ENCODE measurements at regions not wholly inside any gene's neighbourhood (a gene's known extent, or its start where the extent isn't known, plus 50 kb on each side); places are given as distances from the start of the nearest gene placed in this dataset.

DNA sequence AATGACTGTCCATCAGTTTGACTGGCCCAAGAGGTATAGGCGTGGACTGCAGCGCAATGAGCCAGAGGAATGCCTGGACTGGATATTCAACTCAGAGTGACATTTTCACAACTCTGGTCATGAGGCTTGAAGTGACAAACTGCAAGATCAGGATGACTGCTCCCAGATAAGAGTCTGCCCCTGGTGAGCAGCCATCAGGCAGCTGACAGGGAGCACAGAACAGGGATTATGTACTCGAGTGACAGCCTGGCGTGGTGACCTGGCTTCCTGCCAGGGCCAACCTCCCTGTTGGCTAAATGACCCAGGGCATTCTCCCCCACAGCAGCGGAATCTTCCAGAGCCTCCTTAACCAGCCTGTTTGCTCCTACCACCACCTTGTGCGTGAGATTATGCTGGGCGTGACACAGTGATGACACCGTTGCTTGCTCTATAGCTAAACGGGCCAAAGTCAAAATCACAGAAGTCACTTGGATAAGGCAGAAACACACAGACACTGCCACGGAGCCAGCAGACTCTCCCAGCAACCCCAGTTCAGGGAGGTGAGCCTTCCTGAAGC lies 209.1 kb upstream of the JARID2 start:
- H3K9me3 ChIP-seq (ENCODE audit: control insufficient read depth in 3 of 3, low read length in 3 of 3) = no peaks in the 10 kb centered on the region
- H3K4me1 ChIP-seq (ENCODE audit: control insufficient read depth in 3 of 3, insufficient read depth in 3 of 3, low read length in 3 of 3) = peaks cover 4 to 8% (median 7%) of the 10 kb centered on the region in 3 donors
- H3K36me3 ChIP-seq (ENCODE audit: control insufficient read depth in 3 of 3, insufficient read depth in 3 of 3, low read length in 3 of 3) = no peaks in the 10 kb centered on the region
- peak overlapping the region in 2 of 3 donors; percentile 15 to 58 for H3K4me3 ChIP-seq (ENCODE audit: low read length in 3 of 3)
- H3K27me3 ChIP-seq (ENCODE audit: control insufficient read depth in 3 of 3, insufficient read depth in 3 of 3, low read length in 3 of 3) = no peaks in the 10 kb centered on the region
- peak overlapping the region; percentile 36 to 81 (median 67) for H3K9ac ChIP-seq (ENCODE audit: low read depth in 1 of 3, low read length in 3 of 3)
- H3K27ac ChIP-seq (ENCODE audit: low read depth, low read length) = peak overlapping the region; percentile 72

DNA sequence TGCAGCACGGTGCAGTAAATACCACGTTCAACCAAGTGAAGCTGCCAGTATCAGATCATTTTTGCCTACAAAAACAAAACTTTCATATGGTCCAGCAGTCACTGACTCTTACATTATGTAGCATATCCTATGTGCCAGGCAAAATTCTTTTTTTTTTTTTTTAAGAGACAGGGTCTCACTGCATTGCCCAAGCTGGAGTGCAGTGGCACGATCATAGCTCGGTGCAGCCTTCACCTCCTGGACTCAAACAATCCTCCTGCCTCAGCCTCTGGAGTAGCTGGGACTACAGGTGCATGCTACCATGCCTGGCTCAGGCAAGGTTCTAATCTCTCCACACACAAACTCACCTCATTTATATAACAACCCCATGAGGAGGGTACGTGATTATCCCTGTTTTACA lies 208.6 kb upstream of the JARID2 start:
- Histone ChIP-seq H3K4me1 (ENCODE audit: control insufficient read depth in 3 of 3, insufficient read depth in 3 of 3, low read length in 3 of 3) (peaks cover 4 to 8% (median 7%) of the 10 kb centered on the region in 3 donors), H3K9ac (ENCODE audit: low read depth in 1 of 3, low read length in 3 of 3) (peak overlapping the region in 2 of 3 donors; percentile 67 to 81), H3K27me3 (ENCODE audit: control insufficient read depth in 3 of 3, insufficient read depth in 3 of 3, low read length in 3 of 3) (no peaks in the 10 kb centered on the region), H3K36me3 (ENCODE audit: control insufficient read depth in 3 of 3, insufficient read depth in 3 of 3, low read length in 3 of 3) (no peaks in the 10 kb centered on the region), H3K27ac (ENCODE audit: low read depth, low read length) (peak overlapping the region; percentile 72), H3K4me3 (ENCODE audit: low read length in 3 of 3) (peak overlapping the region in 2 of 3 donors; percentile 15 to 58), H3K9me3 (ENCODE audit: control insufficient read depth in 3 of 3, low read length in 3 of 3) (no peaks in the 10 kb centered on the region)

- no peak overlapping the region for H3K9ac ChIP-seq (ENCODE audit: low read depth in 1 of 3, low read length in 3 of 3)
- H3K27me3 ChIP-seq (ENCODE audit: control insufficient read depth in 3 of 3, insufficient read depth in 3 of 3, low read length in 3 of 3) = no peaks in the 10 kb centered on the region
- no peak overlapping the region for H3K4me3 ChIP-seq (ENCODE audit: low read length in 3 of 3)
- H3K4me1 ChIP-seq (ENCODE audit: control insufficient read depth in 3 of 3, insufficient read depth in 3 of 3, low read length in 3 of 3) = peaks cover 4 to 8% (median 7%) of the 10 kb centered on the region in 3 donors
- H3K27ac ChIP-seq (ENCODE audit: low read depth, low read length) = no peak overlapping the region
- H3K9me3 ChIP-seq (ENCODE audit: control insufficient read depth in 3 of 3, low read length in 3 of 3) = no peaks in the 10 kb centered on the region
- no peaks in the 10 kb centered on the region for H3K36me3 ChIP-seq (ENCODE audit: control insufficient read depth in 3 of 3, insufficient read depth in 3 of 3, low read length in 3 of 3)
These were observed 207.7 kb upstream of the JARID2 start for GRCh38 chr6:15038013-15038791.

- Histone ChIP-seq H3K4me3 (ENCODE audit: low read length in 3 of 3) (no peak overlapping the region), H3K27me3 (ENCODE audit: control insufficient read depth in 3 of 3, insufficient read depth in 3 of 3, low read length in 3 of 3) (no peaks in the 10 kb centered on the region), H3K4me1 (ENCODE audit: control insufficient read depth in 3 of 3, insufficient read depth in 3 of 3, low read length in 3 of 3) (peaks cover 4 to 8% (median 7%) of the 10 kb centered on the region in 3 donors), H3K9me3 (ENCODE audit: control insufficient read depth in 3 of 3, low read length in 3 of 3) (no peaks in the 10 kb centered on the region), H3K36me3 (ENCODE audit: control insufficient read depth in 3 of 3, insufficient read depth in 3 of 3, low read length in 3 of 3) (no peaks in the 10 kb centered on the region), H3K9ac (ENCODE audit: low read depth in 1 of 3, low read length in 3 of 3) (no peak overlapping the region), H3K27ac (ENCODE audit: low read depth, low read length) (no peak overlapping the region)
These were observed 206.7 kb upstream of the JARID2 start for GRCh38 chr6:15039136-15039535.

- Histone ChIP-seq H3K27ac (ENCODE audit: low read depth, low read length) (no peak overlapping the region), H3K9me3 (ENCODE audit: control insufficient read depth in 3 of 3, low read length in 3 of 3) (no peaks in the 10 kb centered on the region), H3K4me3 (ENCODE audit: low read length in 3 of 3) (no peak overlapping the region), H3K27me3 (ENCODE audit: control insufficient read depth in 3 of 3, insufficient read depth in 3 of 3, low read length in 3 of 3) (no peaks in the 10 kb centered on the region), H3K4me1 (ENCODE audit: control insufficient read depth in 3 of 3, insufficient read depth in 3 of 3, low read length in 3 of 3) (no peaks in the 10 kb centered on the region), H3K9ac (ENCODE audit: low read depth in 1 of 3, low read length in 3 of 3) (no peak overlapping the region), H3K36me3 (ENCODE audit: control insufficient read depth in 3 of 3, insufficient read depth in 3 of 3, low read length in 3 of 3) (no peaks in the 10 kb centered on the region)
These were observed 202.9 kb upstream of the JARID2 start for GRCh38 chr6:15042938-15043337.

- Histone ChIP-seq H3K4me1 (ENCODE audit: control insufficient read depth in 3 of 3, insufficient read depth in 3 of 3, low read length in 3 of 3) (no peaks in the 10 kb centered on the region), H3K36me3 (ENCODE audit: control insufficient read depth in 3 of 3, insufficient read depth in 3 of 3, low read length in 3 of 3) (no peaks in the 10 kb centered on the region), H3K9me3 (ENCODE audit: control insufficient read depth in 3 of 3, low read length in 3 of 3) (no peaks in the 10 kb centered on the region), H3K4me3 (ENCODE audit: low read length in 3 of 3) (no peak overlapping the region), H3K9ac (ENCODE audit: low read depth in 1 of 3, low read length in 3 of 3) (no peak overlapping the region), H3K27ac (ENCODE audit: low read depth, low read length) (no peak overlapping the region), H3K27me3 (ENCODE audit: control insufficient read depth in 3 of 3, insufficient read depth in 3 of 3, low read length in 3 of 3) (no peaks in the 10 kb centered on the region)
These were observed 201.6 kb upstream of the JARID2 start for GRCh38 chr6:15044146-15044882.

- no peaks in the 10 kb centered on the region for H3K27me3 ChIP-seq (ENCODE audit: control insufficient read depth in 3 of 3, insufficient read depth in 3 of 3, low read length in 3 of 3)
- H3K4me3 ChIP-seq (ENCODE audit: low read length in 3 of 3) = no peak overlapping the region
- no peak overlapping the region for H3K27ac ChIP-seq (ENCODE audit: low read depth, low read length)
- no peaks in the 10 kb centered on the region for H3K36me3 ChIP-seq (ENCODE audit: control insufficient read depth in 3 of 3, insufficient read depth in 3 of 3, low read length in 3 of 3)
- no peaks in the 10 kb centered on the region for H3K9me3 ChIP-seq (ENCODE audit: control insufficient read depth in 3 of 3, low read length in 3 of 3)
- H3K4me1 ChIP-seq (ENCODE audit: control insufficient read depth in 3 of 3, insufficient read depth in 3 of 3, low read length in 3 of 3) = no peaks in the 10 kb centered on the region
- H3K9ac ChIP-seq (ENCODE audit: low read depth in 1 of 3, low read length in 3 of 3) = no peak overlapping the region
These were observed 200.9 kb upstream of the JARID2 start for GRCh38 chr6:15044948-15045347.

- H3K9ac ChIP-seq (ENCODE audit: low read depth in 1 of 3, low read length in 3 of 3) = no peak overlapping the region
- H3K27me3 ChIP-seq (ENCODE audit: control insufficient read depth in 3 of 3, insufficient read depth in 3 of 3, low read length in 3 of 3) = no peaks in the 10 kb centered on the region
These were observed 199.1 kb upstream of the JARID2 start for GRCh38 chr6:15046751-15047150.

GRCh38 chr6:15048367-15048766 lies 197.5 kb upstream of the JARID2 start:
- Histone ChIP-seq H3K9ac (ENCODE audit: low read depth in 1 of 3, low read length in 3 of 3) (no peak overlapping the region), H3K36me3 (ENCODE audit: control insufficient read depth in 3 of 3, insufficient read depth in 3 of 3, low read length in 3 of 3) (no peaks in the 10 kb centered on the region), H3K27me3 (ENCODE audit: control insufficient read depth in 3 of 3, insufficient read depth in 3 of 3, low read length in 3 of 3) (no peaks in the 10 kb centered on the region), H3K9me3 (ENCODE audit: control insufficient read depth in 3 of 3, low read length in 3 of 3) (no peaks in the 10 kb centered on the region), H3K27ac (ENCODE audit: low read depth, low read length) (no peak overlapping the region), H3K4me1 (ENCODE audit: control insufficient read depth in 3 of 3, insufficient read depth in 3 of 3, low read length in 3 of 3) (no peaks in the 10 kb centered on the region), H3K4me3 (ENCODE audit: low read length in 3 of 3) (no peak overlapping the region)

More at GRCh38 chr6:15046751-15047150, 199.1 kb upstream of the JARID2 start:
- Histone ChIP-seq H3K4me3 (ENCODE audit: low read length in 3 of 3) (no peak overlapping the region), H3K36me3 (ENCODE audit: control insufficient read depth in 3 of 3, insufficient read depth in 3 of 3, low read length in 3 of 3) (no peaks in the 10 kb centered on the region), H3K27ac (ENCODE audit: low read depth, low read length) (no peak overlapping the region), H3K9me3 (ENCODE audit: control insufficient read depth in 3 of 3, low read length in 3 of 3) (no peaks in the 10 kb centered on the region), H3K4me1 (ENCODE audit: control insufficient read depth in 3 of 3, insufficient read depth in 3 of 3, low read length in 3 of 3) (no peaks in the 10 kb centered on the region)
